Daoy (cell line): ENCODE measurements at regions not wholly inside any gene's neighbourhood (a gene's known extent, or its start where the extent isn't known, plus 50 kb on each side); places are given as distances from the start of the nearest gene placed in this dataset.
"Not testable (repeated sequence)": the region's sequence is repeated elsewhere in the genome, so short reads cannot be mapped to it uniquely, and the experiment has no call there.

Experiments
- DNase-seq: peaks from one replicate; pipeline ENCODE4 v3.0.0-alpha.2; 2015; ENCODE audit warnings: low read depth

GRCh38 chr2:378364-378763, 90.5 kb upstream of the ALKAL2 start:
- DNase-seq: no peak

DNA sequence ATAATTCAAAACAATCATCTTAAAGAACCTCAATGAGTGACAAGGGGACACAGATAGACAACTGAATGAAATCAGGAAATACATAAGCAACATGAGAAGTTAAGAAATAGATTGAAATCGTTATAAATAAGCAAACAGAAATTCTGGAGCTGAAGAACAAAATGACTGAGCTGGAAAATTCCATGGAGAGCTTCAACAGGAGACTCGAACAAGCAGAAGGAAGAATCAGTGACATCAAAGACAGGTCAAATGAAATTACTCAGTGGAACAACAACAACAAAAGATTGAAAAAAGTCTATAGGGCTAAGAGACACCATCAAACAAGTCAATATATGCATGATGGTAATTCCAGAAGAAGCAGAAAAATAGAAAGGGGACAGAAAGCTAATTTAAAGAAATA, 89.5 kb upstream of the ALKAL2 start:
- no peak for DNase-seq

- DNase-seq: no peak
These were observed 88.0 kb upstream of the ALKAL2 start for GRCh38 chr2:375956-376307.

- DNase-seq: no peak
These were observed 87.5 kb upstream of the ALKAL2 start for GRCh38 chr2:375270-375955.

- no peak for DNase-seq
These were observed 80.5 kb upstream of the ALKAL2 start for GRCh38 chr2:368386-368785.

DNA sequence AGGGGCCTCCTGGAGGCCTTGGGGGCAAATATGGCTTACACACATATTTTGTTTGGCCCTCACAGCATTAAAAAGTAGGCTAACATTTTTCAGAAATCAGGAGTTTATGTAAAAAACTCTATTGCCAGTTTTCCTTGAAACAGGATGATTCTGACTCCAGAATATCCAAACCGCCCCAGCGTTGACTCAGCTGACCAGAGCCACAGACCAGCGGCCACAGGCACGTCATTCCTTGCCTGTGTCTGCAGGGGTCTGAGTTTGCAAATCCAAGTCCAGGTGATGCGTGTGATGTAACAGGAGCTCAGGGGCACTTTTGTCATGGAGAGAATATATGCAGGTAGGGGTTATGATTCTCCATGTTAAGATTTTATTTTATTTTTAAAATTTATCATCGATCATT, 79.4 kb upstream of the ALKAL2 start:
- DNase-seq: peak; percentile 49

GRCh38 chr2:366706-367105, 78.8 kb upstream of the ALKAL2 start:
- no peak for DNase-seq

DNA sequence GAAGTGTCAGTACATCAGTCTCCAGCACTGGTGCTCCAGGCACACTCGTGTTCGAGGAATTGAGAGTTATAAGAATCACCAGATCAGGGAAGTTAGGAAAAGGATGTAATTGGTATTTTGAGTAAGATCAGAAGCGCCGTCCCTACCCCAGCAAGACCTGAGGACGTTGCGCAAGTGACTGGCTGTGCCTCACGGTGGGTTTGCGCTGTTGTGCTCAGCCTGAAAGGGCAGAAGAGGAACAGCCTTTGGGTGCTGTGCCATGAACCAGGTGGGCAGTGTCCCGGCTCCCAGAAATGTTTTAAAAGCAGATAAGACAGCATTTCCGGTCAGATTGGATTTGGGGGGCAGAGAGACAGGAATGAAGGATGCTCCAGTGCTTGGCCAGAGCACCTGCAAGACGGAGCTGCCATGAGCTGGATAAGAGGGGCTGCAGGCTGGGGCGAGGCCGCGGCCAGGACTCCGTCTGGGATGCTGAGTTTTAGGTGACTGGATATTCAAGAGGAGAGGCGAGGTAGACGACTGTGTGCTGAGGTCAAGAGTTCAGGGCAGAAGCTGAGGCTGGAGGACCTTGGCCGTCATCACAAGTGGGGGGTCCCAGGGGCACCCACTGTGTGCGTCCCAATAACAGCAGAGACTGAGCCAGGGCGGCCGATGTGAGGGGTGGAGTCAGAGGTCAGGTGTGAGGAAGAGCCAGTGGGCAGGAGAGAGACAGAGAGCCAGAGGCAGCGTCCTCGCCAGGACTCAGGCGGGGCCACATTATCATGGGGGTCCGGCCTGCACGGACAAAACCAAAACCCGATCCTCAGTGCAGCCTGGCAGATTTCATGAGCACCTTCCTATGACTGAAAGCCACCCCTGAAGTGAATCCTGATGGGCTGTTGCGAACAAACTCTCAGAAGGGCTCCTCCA, 77.7 kb upstream of the ALKAL2 start:
- no peak for DNase-seq

DNA sequence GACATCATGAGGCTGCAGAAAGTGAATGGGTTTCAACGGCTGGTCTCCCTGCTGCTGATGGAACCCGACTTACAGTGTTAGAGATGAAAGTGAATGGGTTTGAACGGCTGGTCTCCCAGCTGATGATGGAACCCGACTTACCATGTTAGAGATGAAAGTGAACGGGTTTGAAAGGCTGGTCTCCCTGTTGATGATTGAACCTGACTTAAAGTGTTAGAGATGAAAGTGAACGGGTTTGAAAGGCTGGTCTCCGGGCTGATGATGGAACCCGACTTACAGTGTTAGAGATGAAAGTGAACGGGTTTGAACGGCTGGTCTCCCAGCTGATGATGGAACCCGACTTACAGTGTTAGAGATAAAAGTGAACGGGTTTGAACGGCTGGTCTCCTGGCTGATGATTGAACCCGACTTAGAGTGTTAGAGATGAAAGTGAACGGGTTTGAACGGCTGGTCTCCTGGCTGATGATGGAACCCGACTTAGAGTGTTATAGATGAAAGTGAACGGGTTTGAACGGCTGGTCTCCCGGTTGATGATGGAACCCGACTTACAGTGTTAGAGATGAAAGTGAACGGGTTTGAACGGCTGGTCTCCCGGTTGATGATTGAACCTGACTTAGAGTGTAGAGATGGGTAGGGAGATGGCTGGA, 76.1 kb upstream of the ALKAL2 start:
- no peak for DNase-seq

DNA sequence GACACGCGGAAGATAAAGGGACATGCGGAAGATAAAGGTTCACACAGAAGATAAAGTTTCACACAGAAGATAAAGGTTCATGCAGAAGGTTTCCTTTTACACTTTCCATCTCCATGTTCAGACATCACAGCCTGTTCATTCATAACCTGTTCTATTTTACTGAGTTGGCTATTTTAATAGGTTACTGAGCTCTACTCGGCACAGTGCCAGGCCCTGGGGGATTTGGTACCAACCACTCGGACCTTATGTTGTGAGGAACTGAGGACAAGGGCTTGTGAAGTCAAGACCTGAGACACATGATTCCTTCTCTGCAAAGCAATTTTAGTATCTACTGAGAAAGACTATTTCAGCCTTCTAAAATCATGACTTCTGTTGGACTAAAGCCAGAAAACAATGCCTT, 75.0 kb upstream of the ALKAL2 start:
- no peak for DNase-seq

DNA sequence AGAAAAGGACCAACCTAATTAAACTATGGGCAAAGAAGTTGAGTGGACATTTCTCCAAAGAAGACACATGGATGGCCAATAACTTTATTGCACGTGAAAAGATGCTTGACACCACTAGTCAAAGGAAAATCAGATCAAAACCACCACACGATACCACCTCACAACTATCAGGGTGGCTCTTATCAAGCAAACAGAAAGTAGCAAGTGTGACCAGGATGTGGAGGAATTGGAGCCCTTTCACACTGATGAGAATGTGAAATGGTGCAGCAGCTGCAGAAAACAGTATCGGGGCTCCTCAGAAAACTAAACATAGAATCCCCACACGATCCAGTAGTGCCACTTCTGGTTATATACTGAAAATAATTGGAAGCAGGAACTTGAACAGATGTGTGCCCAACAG, 72.2 kb upstream of the ALKAL2 start:
- no peak for DNase-seq

DNA sequence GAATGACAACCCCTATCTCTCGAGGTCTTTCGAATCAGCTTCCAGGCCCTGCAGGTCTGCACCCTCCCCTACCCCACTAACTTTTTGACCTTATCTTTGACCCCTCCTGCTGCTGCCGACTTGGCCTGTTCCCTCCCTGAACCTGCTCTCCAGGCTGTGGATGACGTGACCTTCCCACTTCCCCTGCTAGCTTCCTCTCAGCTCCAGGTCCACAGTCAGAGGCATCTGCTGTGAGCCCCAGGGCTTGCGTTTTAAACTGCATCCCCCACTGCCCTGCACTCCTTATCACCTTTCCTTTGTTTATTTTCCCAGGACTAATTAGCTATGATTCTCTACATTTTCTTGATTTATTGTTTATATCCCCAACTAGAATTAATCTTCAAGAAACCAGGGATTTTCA, 71.2 kb upstream of the ALKAL2 start:
- no peak for DNase-seq

GRCh38 chr2:357811-358210, 69.9 kb upstream of the ALKAL2 start:
- DNase-seq: no peak

GRCh38 chr2:356304-356703, 68.4 kb upstream of the ALKAL2 start:
- not testable (repeated sequence) for DNase-seq

GRCh38 chr2:355773-356172, 67.9 kb upstream of the ALKAL2 start:
- no peak for DNase-seq

DNA sequence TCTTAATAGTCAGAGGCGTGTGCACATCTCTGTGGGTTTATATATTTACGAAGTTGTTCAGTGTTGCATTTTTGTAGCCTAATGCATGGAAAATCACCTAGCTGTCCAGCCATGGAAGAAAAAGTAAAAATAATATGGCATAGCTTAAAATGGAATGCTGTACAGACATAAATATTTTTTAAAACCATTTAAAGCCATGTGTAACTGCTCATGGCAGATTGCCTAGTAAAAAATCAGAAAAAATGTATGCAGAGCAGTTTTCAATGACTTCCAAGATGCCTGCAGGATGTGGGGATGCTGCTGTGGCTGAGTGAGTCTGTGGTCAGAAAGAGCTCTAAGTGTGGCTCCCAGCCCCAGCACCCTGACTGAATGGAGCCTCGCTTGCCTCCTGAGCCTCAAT, 64.8 kb upstream of the ALKAL2 start:
- no peak for DNase-seq

GRCh38 chr2:349390-349789, 61.5 kb upstream of the ALKAL2 start:
- DNase-seq: no peak

DNA sequence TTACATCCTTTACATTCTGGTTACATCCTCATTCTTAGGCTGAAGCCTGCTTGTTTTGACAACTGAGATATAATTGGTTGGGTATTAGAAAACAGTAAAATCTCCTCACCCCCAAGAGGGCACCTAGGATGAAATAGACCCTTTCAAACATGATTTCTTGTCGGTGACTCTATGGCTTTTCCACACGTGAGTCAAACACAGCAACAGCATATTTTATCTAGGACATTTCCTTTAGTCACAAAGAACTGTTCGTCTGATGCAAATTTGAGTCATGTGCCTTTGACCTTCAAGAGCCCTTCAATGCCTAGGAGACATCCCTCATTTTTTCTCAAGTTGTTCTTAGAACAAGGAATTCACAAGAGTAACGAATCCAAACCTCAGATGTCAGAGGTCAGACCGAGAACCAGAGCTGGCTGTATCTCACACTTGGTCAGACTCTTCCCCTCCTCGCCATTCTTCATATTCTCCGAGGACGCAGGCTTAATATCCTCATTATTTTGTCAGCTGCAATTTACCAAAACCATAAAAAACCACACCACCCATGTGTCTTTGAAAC, 60.5 kb upstream of the ALKAL2 start:
- DNase-seq: no peak

- DNase-seq: no peak
These were observed 56.9 kb upstream of the ALKAL2 start for GRCh38 chr2:344811-345210.

- DNase-seq: no peak
These were observed 55.5 kb upstream of the ALKAL2 start for GRCh38 chr2:343355-343754.

- no peak for DNase-seq
These were observed 54.0 kb upstream of the ALKAL2 start for GRCh38 chr2:341912-342311.

GRCh38 chr2:341017-341542, 53.2 kb upstream of the ALKAL2 start:
- no peak for DNase-seq
